RWPE2 (cell line): ENCODE measurements at regions not wholly inside any gene's neighbourhood (a gene's known extent, or its start where the extent isn't known, plus 50 kb on each side); places are given as distances from the start of the nearest gene placed in this dataset.

Source experiments
- ATAC-seq: fragments of 200-7000 bp; cut with Tn5 transposase; 3 replicates; pipeline ENCODE4 v1.9.1; 2021; ENCODE audit warnings: low read depth
- DNase-seq: peaks from one replicate; pipeline ENCODE4 v3.0.0-alpha.2; 2020; ENCODE audit warnings: low spot score
- H3K27ac ChIP-seq: fragments of 450-650 bp; 2 replicates; pipeline ENCODE4 v1.5.1; 2017; ENCODE audit warnings: mild to moderate bottlenecking; ENCODE audit not compliant: poor library complexity, severe bottlenecking
- H3K27me3 ChIP-seq: fragments of 250-450 bp; sonication (Bioruptor Pico); 2 replicates; pipeline ENCODE4 v1.5.1; 2021; ENCODE audit warnings: mild to moderate bottlenecking, moderate library complexity; ENCODE audit not compliant: insufficient read depth, poor library complexity, severe bottlenecking
- H3K36me3 ChIP-seq: fragments of 250-450 bp; sonication (Bioruptor Pico); 2 replicates; pipeline ENCODE4 v1.5.1; 2020; ENCODE audit warnings: low read depth, mild to moderate bottlenecking, moderate library complexity
- H3K4me1 ChIP-seq: fragments of 250-450 bp; sonication (Bioruptor Pico); 2 replicates; pipeline ENCODE4 v1.5.1; 2021; ENCODE audit warnings: mild to moderate bottlenecking, moderate library complexity; ENCODE audit not compliant: insufficient read depth, poor library complexity, severe bottlenecking
- H3K4me3 ChIP-seq: fragments of 250-450 bp; sonication (Bioruptor Pico); 2 replicates; pipeline ENCODE4 v1.5.1; 2021; ENCODE audit warnings: mild to moderate bottlenecking, moderate library complexity; ENCODE audit not compliant: severe bottlenecking
- H3K9me3 ChIP-seq: fragments of 250-450 bp; sonication (Bioruptor Pico); 2 replicates; pipeline ENCODE4 v1.5.1; 2021; ENCODE audit warnings: mild to moderate bottlenecking, moderate library complexity; ENCODE audit not compliant: severe bottlenecking
- TF ChIP-seq, protein P1 (sequence below): fragments of 450-650 bp; IDR thresholded peaks from one replicate; pipeline ENCODE4 v1.5.1; 2017; ENCODE audit warnings: mild to moderate bottlenecking, moderate library complexity; ENCODE audit not compliant: poor library complexity, severe bottlenecking

DNA sequence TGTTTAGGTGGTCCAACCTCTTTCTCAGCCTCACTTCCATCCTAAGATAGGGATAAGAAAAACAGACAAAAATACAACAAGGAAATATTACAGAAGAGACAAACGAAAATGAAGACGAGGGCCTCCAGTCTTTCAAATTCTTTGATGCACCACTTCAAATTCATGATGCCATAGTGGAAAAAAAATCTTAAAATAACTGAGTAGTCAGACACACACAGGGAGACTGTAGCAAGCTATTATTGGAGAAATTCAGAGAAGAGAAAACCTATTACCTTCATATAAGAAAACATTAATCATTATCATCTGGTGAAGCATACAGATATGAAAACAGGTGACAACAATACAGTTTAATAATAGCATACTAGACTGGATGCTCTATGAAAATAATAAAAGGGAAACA is 548.2 kb downstream of the KCTD12 start:
- no peak for ATAC-seq
- DNase-seq: no peak
- Histone ChIP-seq H3K9me3 (no peaks in the 10 kb centered on the region), H3K4me3 (no peak overlapping the region), H3K27ac (no peak overlapping the region), H3K27me3 (no peaks in the 10 kb centered on the region), H3K4me1 (no peaks in the 10 kb centered on the region), H3K36me3 (no peaks in the 10 kb centered on the region)
- TF ChIP-seq, protein P1, sequence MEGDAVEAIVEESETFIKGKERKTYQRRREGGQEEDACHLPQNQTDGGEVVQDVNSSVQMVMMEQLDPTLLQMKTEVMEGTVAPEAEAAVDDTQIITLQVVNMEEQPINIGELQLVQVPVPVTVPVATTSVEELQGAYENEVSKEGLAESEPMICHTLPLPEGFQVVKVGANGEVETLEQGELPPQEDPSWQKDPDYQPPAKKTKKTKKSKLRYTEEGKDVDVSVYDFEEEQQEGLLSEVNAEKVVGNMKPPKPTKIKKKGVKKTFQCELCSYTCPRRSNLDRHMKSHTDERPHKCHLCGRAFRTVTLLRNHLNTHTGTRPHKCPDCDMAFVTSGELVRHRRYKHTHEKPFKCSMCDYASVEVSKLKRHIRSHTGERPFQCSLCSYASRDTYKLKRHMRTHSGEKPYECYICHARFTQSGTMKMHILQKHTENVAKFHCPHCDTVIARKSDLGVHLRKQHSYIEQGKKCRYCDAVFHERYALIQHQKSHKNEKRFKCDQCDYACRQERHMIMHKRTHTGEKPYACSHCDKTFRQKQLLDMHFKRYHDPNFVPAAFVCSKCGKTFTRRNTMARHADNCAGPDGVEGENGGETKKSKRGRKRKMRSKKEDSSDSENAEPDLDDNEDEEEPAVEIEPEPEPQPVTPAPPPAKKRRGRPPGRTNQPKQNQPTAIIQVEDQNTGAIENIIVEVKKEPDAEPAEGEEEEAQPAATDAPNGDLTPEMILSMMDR: no peak

DNA sequence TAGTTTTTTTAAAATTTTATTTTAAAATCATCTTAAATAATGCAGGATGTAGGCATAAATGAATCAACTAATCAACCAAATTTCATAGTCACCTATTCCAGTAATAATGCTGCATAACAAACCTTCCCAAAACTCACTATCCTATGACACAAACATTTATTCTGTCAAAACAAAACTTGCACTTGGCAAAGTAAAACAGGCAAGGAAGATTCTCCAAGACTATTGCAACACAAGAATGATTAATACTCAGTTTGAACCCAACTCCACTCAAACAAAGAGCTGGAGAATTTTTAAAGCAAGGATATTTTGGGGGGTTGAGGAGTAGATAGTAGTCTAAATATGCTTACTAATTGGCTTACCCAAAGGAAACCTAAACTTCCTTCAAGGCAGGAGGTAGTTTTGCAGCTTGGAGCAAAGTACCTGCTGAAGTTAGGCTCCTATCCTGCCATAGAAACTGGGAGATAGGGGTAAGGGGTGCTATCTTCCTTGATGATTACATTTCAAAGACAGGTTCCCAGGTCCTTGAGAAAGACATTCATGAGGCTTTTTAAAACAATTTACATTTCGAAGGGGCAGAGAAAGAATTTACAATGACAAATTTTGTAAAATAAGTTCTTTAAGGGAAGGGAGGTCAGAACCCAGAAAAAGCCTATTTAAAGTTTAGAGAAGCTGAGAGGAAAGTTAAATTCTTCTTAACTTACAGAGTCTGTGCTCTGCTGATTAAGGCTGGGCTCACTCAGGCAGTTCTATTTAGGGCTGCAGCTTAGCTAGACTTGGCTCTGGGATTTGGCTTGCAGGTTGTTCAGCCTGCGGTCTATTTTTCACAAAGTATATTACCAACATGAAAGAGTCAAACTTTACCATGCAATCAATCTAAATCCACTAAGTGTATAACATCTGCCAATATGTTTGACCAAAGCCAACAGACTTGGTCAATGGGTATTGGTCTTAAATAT is 549.0 kb downstream of the KCTD12 start:
- Histone ChIP-seq H3K4me3 (no peak overlapping the region), H3K4me1 (no peaks in the 10 kb centered on the region), H3K27ac (no peak overlapping the region), H3K9me3 (no peaks in the 10 kb centered on the region), H3K36me3 (no peaks in the 10 kb centered on the region), H3K27me3 (no peaks in the 10 kb centered on the region)
- no peak for ATAC-seq
- TF ChIP-seq, protein P1: no peak
- no peak for DNase-seq

DNA sequence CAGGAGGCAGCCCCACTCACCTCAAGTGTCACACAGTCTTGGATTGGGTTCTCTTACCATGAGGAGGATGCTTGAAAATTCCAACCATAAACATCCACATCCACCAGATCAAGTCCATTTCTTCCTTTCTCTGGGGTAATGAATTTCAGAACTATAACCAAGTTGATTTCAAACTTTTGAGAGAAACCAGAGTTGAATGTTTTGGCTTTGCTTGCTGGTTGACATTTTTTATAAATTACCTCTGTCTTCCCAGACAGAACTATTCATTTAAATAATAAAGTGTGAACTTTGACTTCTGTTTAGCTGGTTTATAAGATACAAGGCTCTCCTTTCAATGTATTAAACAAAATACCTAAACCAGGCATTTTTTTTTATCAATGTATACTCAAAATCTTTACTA is 550.7 kb downstream of the KCTD12 start:
- ATAC-seq (no peak), DNase-seq (no peak)
- Histone ChIP-seq H3K36me3 (no peaks in the 10 kb centered on the region), H3K27ac (no peak overlapping the region), H3K27me3 (no peaks in the 10 kb centered on the region), H3K4me1 (no peaks in the 10 kb centered on the region), H3K9me3 (no peaks in the 10 kb centered on the region), H3K4me3 (no peak overlapping the region)
- TF ChIP-seq, protein P1: no peak

DNA sequence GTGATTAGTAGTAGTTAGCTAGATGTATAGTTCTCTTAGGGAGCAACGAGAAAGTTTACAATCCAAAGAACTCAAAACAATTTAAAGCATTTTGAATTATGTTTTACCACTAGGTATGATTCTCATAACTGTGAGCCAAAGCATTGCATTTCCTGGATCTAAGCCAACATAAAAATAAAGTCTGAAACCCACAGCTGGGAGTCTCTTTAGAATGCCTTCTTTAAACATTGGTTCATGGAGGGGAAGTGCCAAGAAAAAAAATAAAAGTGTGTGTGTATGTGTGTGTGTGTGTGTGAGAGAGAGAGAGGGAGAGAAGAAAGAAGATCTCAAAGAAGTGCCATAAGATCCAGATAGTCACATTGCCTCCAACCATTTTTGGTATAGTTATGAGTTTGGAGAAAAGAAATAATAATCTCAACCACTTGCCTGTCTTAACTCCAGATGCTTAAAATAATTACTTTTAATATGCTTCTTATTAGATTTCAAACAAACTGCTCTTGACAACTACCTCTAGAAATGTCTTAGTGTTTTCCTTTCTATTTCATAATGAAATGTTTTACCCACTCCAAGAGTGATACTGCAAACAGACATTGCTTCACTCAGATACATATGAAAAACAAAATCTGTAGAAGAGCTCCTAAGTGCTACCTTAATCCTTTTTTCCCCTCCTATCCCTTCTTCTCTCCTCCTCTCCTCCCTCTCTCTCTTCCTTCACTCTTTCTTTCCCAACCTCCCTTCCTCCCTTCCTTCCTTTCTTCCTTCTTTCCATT is 554.1 kb downstream of the KCTD12 start:
- H3K36me3 ChIP-seq: no peaks in the 10 kb centered on the region
- ATAC-seq (no peak), DNase-seq (no peak)
- H3K4me1 ChIP-seq: no peaks in the 10 kb centered on the region
- no peak overlapping the region for H3K4me3 ChIP-seq
- H3K27ac ChIP-seq: no peak overlapping the region
- TF ChIP-seq, protein P1: no peak
- no peaks in the 10 kb centered on the region for H3K27me3 ChIP-seq
- H3K9me3 ChIP-seq: no peaks in the 10 kb centered on the region
